HCT116 (cell line): ENCODE measurements at regions not wholly inside any gene's neighbourhood (a gene's known extent, or its start where the extent isn't known, plus 50 kb on each side); places are given as distances from the start of the nearest gene placed in this dataset.

Experiments
- ATAC-seq: fragments of 200-7000 bp; cut with Tn5 transposase; 2 replicates; pipeline ENCODE4 v1.9.1; 2020; ENCODE audit warnings: mild to moderate bottlenecking, moderate library complexity
- BruUV-seq: library from RNA; stranded (reverse); fragments of 400-500 nt; replicated peaks from 2 replicates; lab custom pipeline; 2021; lab: Mats Ljungman, UMichigan
- CTCF ChIA-PET: fragments of 300-600 bp; sonication (Branson Sonifier 250); formaldehyde crosslinking; loops from one replicate; lab custom pipeline; 2021; ENCODE audit warnings: antibody characterized with exemption; lab: Charles Lee
- POLR2A ChIA-PET: fragments of 300-600, 350-600 bp; sonication (Branson Sonifier 250); formaldehyde crosslinking; loops from one replicate; lab custom pipeline; 2021; ENCODE audit warnings: antibody characterized with exemption; lab: Charles Lee
- RAD21 ChIA-PET, 2 experiments: fragments of 300-600 bp; sonication (Branson Sonifier 250); formaldehyde crosslinking; loops; one replicate each; lab custom pipeline; 2023; ENCODE audit warnings: low total read pairs in 2 of 2; ENCODE audit not compliant: uncharacterized antibody in 2 of 2, unreplicated experiment in 2 of 2, low non-redundant PET in 1 of 2; lab: Charles Lee
- DNase-seq: peaks from one replicate; pipeline ENCODE4 v3.0.0-alpha.2; 2010; ENCODE audit warnings: low read depth, low spot score
- H2AFZ ChIP-seq: fragments of 200-600 bp; shearing (Covaris generic), sonication (generic); 2 replicates; pipeline ENCODE4 v1.6.1; 2017; ENCODE audit warnings: low read depth, mixed run types, mixed read lengths, antibody characterized with exemption, low read length; ENCODE audit not compliant: poor library complexity, severe bottlenecking
- H3K27ac ChIP-seq: 2 replicates; pipeline ENCODE4 v1.5.1; 2012; ENCODE audit warnings: low read depth, low read length
- H3K27me3 ChIP-seq: fragments of 200-600 bp; sonication (generic); 2 replicates; pipeline ENCODE4 v1.6.1; 2016; ENCODE audit warnings: mixed run types, low read length, mixed read lengths; ENCODE audit not compliant: insufficient read depth
- H3K36me3 ChIP-seq, 2 experiments: fragments of 200-500 bp in 1 of 2; fragments of 200-600 bp in 1 of 2; sonication (Bioruptor generic) in 1 of 2; sonication (generic) in 1 of 2; 2 replicates each; pipeline versions ENCODE4 v1.5.1 to v1.6.1; 2014 to 2016; ENCODE audit warnings: low read length in 2 of 2, inconsistent platforms in 1 of 2, mixed read lengths in 1 of 2, mixed run types in 1 of 2; ENCODE audit not compliant: insufficient read depth in 2 of 2, control insufficient read depth in 1 of 2
- H3K4me1 ChIP-seq, 2 experiments: fragments of 200-600 bp in 1 of 2; sonication (generic) in 1 of 2; 2 replicates each; pipeline versions ENCODE4 v1.5.1 to v1.6.1; 2012 to 2017; ENCODE audit warnings: low read length in 2 of 2, inconsistent platforms in 1 of 2, mild to moderate bottlenecking in 1 of 2, mixed read lengths in 1 of 2, mixed run types in 1 of 2, moderate library complexity in 1 of 2; ENCODE audit not compliant: insufficient read depth in 2 of 2, control insufficient read depth in 1 of 2
- H3K4me2 ChIP-seq: fragments of 200-600 bp; sonication (generic); 2 replicates; pipeline ENCODE4 v1.6.1; 2017; ENCODE audit warnings: mixed run types, low read length, mixed read lengths
- H3K4me3 ChIP-seq, 2 experiments: fragments of 200-600 bp in 1 of 2; sonication (generic) in 1 of 2; replicated peaks in 1 of 2; 2 replicates each; pipeline ENCODE4 v1.5.1; 2011 to 2016; ENCODE audit warnings: low read length in 2 of 2, control low read depth in 1 of 2, low read depth in 1 of 2, mild to moderate bottlenecking in 1 of 2, mixed read lengths in 1 of 2, mixed run types in 1 of 2
- H3K79me2 ChIP-seq: fragments of 200-600 bp; sonication (generic); 2 replicates; pipeline ENCODE4 v1.6.1; 2017; ENCODE audit warnings: mild to moderate bottlenecking, mixed run types, low read length, moderate library complexity, mixed read lengths; ENCODE audit not compliant: insufficient read depth
- H3K9ac ChIP-seq: fragments of 200-600 bp; sonication (generic); 2 replicates; pipeline ENCODE4 v1.6.1; 2016; ENCODE audit warnings: low read length, mixed read lengths
- H3K9me2 ChIP-seq: fragments of 200-600 bp; sonication (generic), shearing (Covaris generic); 2 replicates; pipeline ENCODE4 v1.6.1; 2017; ENCODE audit warnings: mixed run types, mild to moderate bottlenecking, moderate library complexity; ENCODE audit not compliant: insufficient read depth
- H3K9me3 ChIP-seq, 2 experiments: fragments of 200-500 bp in 1 of 2; fragments of 200-600 bp in 1 of 2; sonication (Bioruptor generic) in 1 of 2; sonication (generic) in 1 of 2; 2 replicates each; pipeline ENCODE4 v1.6.1; 2014 to 2017; ENCODE audit warnings: low read length in 2 of 2, mixed read lengths in 2 of 2, inconsistent platforms in 1 of 2, low read depth in 1 of 2, mild to moderate bottlenecking in 1 of 2, mixed run types in 1 of 2, moderate library complexity in 1 of 2; ENCODE audit not compliant: control insufficient read depth in 1 of 2, insufficient read depth in 1 of 2
- H4K20me1 ChIP-seq: fragments of 200-600 bp; sonication (generic), shearing (Covaris generic); 2 replicates; pipeline ENCODE4 v1.6.1; 2017; ENCODE audit warnings: mixed run types, mild to moderate bottlenecking, moderate library complexity; ENCODE audit not compliant: insufficient read depth
- CBX3 ChIP-seq: IDR thresholded peaks from 2 replicates; pipeline ENCODE4 v1.6.1; 2012; ENCODE audit warnings: low read depth
- CEBPB ChIP-seq: IDR thresholded peaks from 2 replicates; pipeline ENCODE4 v1.6.1; 2012; ENCODE audit warnings: low read depth
- EGR1 ChIP-seq: IDR thresholded peaks from 2 replicates; pipeline ENCODE4 v1.6.1; 2012; ENCODE audit warnings: low read depth
- ELF1 ChIP-seq: IDR thresholded peaks from 2 replicates; pipeline ENCODE4 v1.6.1; 2012; ENCODE audit warnings: low read depth, borderline replicate concordance
- EZH2 ChIP-seq: fragments of 200-600 bp; sonication (generic); IDR thresholded peaks from 2 replicates; pipeline ENCODE4 v1.6.1; 2017; ENCODE audit warnings: antibody characterized with exemption, mixed run types
- EZH2phosphoT487 ChIP-seq: fragments of 200-600 bp; IDR thresholded peaks from 2 replicates; pipeline ENCODE4 v1.6.1; 2018; ENCODE audit warnings: antibody characterized with exemption, borderline replicate concordance
- FOSL1 ChIP-seq: IDR thresholded peaks from 2 replicates; pipeline ENCODE4 v1.6.1; 2012; ENCODE audit warnings: low read depth
- JUND ChIP-seq: IDR thresholded peaks from 2 replicates; pipeline ENCODE4 v1.6.1; 2012
- POLR2A ChIP-seq: IDR thresholded peaks from 2 replicates; pipeline ENCODE4 v1.7.0; 2011; ENCODE audit warnings: borderline replicate concordance; ENCODE audit not compliant: insufficient read depth, insufficient read length; ENCODE audit errors: extremely low read depth
- POLR2AphosphoS5 ChIP-seq: IDR thresholded peaks from 2 replicates; pipeline ENCODE4 v1.6.1; 2011; ENCODE audit warnings: mild to moderate bottlenecking, low read depth, low read length, moderate library complexity
- RAD21 ChIP-seq: IDR thresholded peaks from 2 replicates; pipeline ENCODE4 v1.6.1; 2012; ENCODE audit warnings: low read depth, mild to moderate bottlenecking
- SIN3A ChIP-seq: IDR thresholded peaks from 2 replicates; pipeline ENCODE4 v1.6.1; 2012; ENCODE audit warnings: low read depth
- SRF ChIP-seq: IDR thresholded peaks from 2 replicates; pipeline ENCODE4 v1.6.1; 2012; ENCODE audit warnings: low read depth
- YY1 ChIP-seq: IDR thresholded peaks from 2 replicates; pipeline ENCODE4 v1.6.1; 2011; ENCODE audit warnings: low read length, low read depth, moderate library complexity, mild to moderate bottlenecking; ENCODE audit not compliant: insufficient replicate concordance; ENCODE audit errors: extremely low read depth
- ZFX ChIP-seq: fragments of 450-650 bp; IDR thresholded peaks from 2 replicates; pipeline ENCODE4 v1.6.1; 2017
- ZNF274 ChIP-seq: fragments of 200-500 bp; sonication (Bioruptor generic); IDR thresholded peaks from 2 replicates; pipeline ENCODE4 v1.6.1; 2014; ENCODE audit warnings: mild to moderate bottlenecking, low read depth, low read length, inconsistent platforms
- intact Hi-C: fragments of 100-400 bp; cut with micrococcal nuclease; formaldehyde crosslinking; loops from 2 replicates; pipeline ENCODE4 v1.10.0; 2022
- TF ChIP-seq, protein P1 (sequence below), 3 experiments: fragments of 200-600 bp in 1 of 3; sonication (generic) in 1 of 3; IDR thresholded peaks in 2 of 3; conservative IDR thresholded peaks in 1 of 3; 2 replicates each; pipeline ENCODE4 v1.5.1; 2012 to 2017; ENCODE audit warnings: low read depth in 2 of 3, low read length in 2 of 3, antibody characterized with exemption in 1 of 3, borderline replicate concordance in 1 of 3, control low read depth in 1 of 3, mild to moderate bottlenecking in 1 of 3, mixed read lengths in 1 of 3, mixed run types in 1 of 3, moderate library complexity in 1 of 3; ENCODE audit not compliant: insufficient read depth in 1 of 3
- TF ChIP-seq, protein P2 (sequence below): IDR thresholded peaks from 2 replicates; pipeline ENCODE4 v1.6.1; 2012
- TF ChIP-seq, protein P3 (sequence below): IDR thresholded peaks from 2 replicates; pipeline ENCODE4 v1.6.1; 2012; ENCODE audit warnings: low read depth
- TF ChIP-seq, protein P4 (sequence below): IDR thresholded peaks from 2 replicates; pipeline ENCODE4 v1.6.1; 2011; ENCODE audit warnings: mild to moderate bottlenecking, low read length, moderate library complexity; ENCODE audit not compliant: insufficient replicate concordance; ENCODE audit errors: extremely low read depth

DNA sequence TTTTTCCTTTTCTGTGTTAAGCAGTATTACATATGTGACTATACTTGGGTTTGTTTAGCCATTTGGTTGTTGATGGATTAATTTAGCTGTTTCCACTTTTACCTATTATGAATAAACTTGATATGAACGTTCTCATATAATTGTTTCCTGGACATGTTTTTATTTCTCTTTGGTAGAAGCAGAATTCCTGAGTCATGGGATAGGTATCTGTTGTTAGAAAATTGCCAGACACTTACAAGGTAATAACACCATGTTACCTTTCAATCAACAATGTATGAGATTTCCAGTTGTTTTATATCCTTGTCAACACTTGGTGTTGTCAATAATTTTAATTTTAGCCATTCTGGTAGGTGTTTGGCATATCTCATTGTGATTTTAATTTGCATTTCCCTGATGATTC lies 475.4 kb downstream of the IGSF11 start:
- no peaks in the 10 kb centered on the region for H3K9me2 ChIP-seq
- no peaks in the 10 kb centered on the region for H4K20me1 ChIP-seq
- H3K79me2 ChIP-seq: no peaks in the 10 kb centered on the region
- no peak overlapping the region for H3K4me2 ChIP-seq
- POLR2A ChIA-PET: no interaction called here
- H2AFZ ChIP-seq: no peak overlapping the region
- ATAC-seq (no peak), DNase-seq (no peak)
- BruUV-seq: no TSS peak
- H3K4me1 ChIP-seq: peaks cover 0 to 3% of the 10 kb centered on the region in 2 experiments; a peak in 1 of 4 replicates
- no peaks in the 10 kb centered on the region for H3K27me3 ChIP-seq
- CTCF ChIA-PET: no interaction called here
- RAD21 ChIA-PET: no interaction called here
- no peak overlapping the region for H3K4me3 ChIP-seq
- no peaks in the 10 kb centered on the region for H3K36me3 ChIP-seq
- no peak overlapping the region for H3K9ac ChIP-seq
- no peak overlapping the region for H3K27ac ChIP-seq
- intact Hi-C loops: no loop called here
- TF ChIP-seq RAD21 (no peak), ELF1 (no peak), SIN3A (no peak), EZH2 (no peak), ZFX (no peak), FOSL1 (no peak), ZNF274 (no peak), POLR2AphosphoS5 (no peak), EZH2phosphoT487 (no peak), SRF (no peak), YY1 (no peak), EGR1 (no peak), CEBPB (no peak), POLR2A (no peak), JUND (no peak), CBX3 (no peak)
- TF ChIP-seq, protein P1, sequence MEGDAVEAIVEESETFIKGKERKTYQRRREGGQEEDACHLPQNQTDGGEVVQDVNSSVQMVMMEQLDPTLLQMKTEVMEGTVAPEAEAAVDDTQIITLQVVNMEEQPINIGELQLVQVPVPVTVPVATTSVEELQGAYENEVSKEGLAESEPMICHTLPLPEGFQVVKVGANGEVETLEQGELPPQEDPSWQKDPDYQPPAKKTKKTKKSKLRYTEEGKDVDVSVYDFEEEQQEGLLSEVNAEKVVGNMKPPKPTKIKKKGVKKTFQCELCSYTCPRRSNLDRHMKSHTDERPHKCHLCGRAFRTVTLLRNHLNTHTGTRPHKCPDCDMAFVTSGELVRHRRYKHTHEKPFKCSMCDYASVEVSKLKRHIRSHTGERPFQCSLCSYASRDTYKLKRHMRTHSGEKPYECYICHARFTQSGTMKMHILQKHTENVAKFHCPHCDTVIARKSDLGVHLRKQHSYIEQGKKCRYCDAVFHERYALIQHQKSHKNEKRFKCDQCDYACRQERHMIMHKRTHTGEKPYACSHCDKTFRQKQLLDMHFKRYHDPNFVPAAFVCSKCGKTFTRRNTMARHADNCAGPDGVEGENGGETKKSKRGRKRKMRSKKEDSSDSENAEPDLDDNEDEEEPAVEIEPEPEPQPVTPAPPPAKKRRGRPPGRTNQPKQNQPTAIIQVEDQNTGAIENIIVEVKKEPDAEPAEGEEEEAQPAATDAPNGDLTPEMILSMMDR (IDR thresholded peaks at IDR 0.05 in 2 of 3, conservative IDR thresholded peaks at IDR 0.05 in 1 of 3; ENCODE audit: borderline replicate concordance in 1 of 3, insufficient read depth in 1 of 3, low read depth in 2 of 3, low read length in 2 of 3): no peak
- TF ChIP-seq, protein P2, sequence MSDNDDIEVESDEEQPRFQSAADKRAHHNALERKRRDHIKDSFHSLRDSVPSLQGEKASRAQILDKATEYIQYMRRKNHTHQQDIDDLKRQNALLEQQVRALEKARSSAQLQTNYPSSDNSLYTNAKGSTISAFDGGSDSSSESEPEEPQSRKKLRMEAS: no peak
- TF ChIP-seq, protein P3, sequence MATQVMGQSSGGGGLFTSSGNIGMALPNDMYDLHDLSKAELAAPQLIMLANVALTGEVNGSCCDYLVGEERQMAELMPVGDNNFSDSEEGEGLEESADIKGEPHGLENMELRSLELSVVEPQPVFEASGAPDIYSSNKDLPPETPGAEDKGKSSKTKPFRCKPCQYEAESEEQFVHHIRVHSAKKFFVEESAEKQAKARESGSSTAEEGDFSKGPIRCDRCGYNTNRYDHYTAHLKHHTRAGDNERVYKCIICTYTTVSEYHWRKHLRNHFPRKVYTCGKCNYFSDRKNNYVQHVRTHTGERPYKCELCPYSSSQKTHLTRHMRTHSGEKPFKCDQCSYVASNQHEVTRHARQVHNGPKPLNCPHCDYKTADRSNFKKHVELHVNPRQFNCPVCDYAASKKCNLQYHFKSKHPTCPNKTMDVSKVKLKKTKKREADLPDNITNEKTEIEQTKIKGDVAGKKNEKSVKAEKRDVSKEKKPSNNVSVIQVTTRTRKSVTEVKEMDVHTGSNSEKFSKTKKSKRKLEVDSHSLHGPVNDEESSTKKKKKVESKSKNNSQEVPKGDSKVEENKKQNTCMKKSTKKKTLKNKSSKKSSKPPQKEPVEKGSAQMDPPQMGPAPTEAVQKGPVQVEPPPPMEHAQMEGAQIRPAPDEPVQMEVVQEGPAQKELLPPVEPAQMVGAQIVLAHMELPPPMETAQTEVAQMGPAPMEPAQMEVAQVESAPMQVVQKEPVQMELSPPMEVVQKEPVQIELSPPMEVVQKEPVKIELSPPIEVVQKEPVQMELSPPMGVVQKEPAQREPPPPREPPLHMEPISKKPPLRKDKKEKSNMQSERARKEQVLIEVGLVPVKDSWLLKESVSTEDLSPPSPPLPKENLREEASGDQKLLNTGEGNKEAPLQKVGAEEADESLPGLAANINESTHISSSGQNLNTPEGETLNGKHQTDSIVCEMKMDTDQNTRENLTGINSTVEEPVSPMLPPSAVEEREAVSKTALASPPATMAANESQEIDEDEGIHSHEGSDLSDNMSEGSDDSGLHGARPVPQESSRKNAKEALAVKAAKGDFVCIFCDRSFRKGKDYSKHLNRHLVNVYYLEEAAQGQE: no peak
- TF ChIP-seq, protein P4, sequence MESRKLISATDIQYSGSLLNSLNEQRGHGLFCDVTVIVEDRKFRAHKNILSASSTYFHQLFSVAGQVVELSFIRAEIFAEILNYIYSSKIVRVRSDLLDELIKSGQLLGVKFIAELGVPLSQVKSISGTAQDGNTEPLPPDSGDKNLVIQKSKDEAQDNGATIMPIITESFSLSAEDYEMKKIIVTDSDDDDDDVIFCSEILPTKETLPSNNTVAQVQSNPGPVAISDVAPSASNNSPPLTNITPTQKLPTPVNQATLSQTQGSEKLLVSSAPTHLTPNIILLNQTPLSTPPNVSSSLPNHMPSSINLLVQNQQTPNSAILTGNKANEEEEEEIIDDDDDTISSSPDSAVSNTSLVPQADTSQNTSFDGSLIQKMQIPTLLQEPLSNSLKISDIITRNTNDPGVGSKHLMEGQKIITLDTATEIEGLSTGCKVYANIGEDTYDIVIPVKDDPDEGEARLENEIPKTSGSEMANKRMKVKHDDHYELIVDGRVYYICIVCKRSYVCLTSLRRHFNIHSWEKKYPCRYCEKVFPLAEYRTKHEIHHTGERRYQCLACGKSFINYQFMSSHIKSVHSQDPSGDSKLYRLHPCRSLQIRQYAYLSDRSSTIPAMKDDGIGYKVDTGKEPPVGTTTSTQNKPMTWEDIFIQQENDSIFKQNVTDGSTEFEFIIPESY: no peak
- no peaks in the 10 kb centered on the region for H3K9me3 ChIP-seq
